ENCODE measurements at regions not wholly inside any gene's neighbourhood (a gene's known extent, or its start where the extent isn't known, plus 50 kb on each side); places are given as distances from the start of the nearest gene placed in this dataset.

DNA sequence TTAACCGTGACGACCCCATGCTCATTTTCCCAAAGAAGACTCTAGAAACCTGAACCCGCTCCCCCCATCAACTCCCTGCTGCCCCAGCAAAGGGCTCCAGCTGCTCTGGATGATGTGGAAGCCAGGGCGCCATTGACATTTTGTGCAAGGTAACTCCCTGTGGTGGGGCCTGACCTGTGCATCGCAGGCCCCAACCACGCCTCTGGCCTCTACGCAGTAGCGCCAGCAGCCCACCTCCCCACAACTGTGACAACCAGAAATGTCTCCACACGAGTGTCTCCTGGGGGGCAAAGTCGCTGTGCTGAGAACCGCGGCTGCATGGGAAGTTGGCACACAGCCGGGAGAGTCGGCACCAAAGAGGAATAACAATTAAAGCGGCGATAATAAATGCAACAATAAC, 86.9 kb upstream of the PRR5 start:
- TF ChIP-seq POLR2A (IDR thresholded peaks at IDR 0.05), result no peak
- TF ChIP-seq, protein P1, sequence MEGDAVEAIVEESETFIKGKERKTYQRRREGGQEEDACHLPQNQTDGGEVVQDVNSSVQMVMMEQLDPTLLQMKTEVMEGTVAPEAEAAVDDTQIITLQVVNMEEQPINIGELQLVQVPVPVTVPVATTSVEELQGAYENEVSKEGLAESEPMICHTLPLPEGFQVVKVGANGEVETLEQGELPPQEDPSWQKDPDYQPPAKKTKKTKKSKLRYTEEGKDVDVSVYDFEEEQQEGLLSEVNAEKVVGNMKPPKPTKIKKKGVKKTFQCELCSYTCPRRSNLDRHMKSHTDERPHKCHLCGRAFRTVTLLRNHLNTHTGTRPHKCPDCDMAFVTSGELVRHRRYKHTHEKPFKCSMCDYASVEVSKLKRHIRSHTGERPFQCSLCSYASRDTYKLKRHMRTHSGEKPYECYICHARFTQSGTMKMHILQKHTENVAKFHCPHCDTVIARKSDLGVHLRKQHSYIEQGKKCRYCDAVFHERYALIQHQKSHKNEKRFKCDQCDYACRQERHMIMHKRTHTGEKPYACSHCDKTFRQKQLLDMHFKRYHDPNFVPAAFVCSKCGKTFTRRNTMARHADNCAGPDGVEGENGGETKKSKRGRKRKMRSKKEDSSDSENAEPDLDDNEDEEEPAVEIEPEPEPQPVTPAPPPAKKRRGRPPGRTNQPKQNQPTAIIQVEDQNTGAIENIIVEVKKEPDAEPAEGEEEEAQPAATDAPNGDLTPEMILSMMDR (IDR thresholded peaks at IDR 0.05), result no peak

Data from testis (tissue), 2 donors.